GM12864 (cell line): ENCODE measurements at regions not wholly inside any gene's neighbourhood (a gene's known extent, or its start where the extent isn't known, plus 50 kb on each side); places are given as distances from the start of the nearest gene placed in this dataset.

Experiments used
- DNase-seq: peaks from one replicate; pipeline ENCODE4 v3.0.0-alpha.2; 2011; ENCODE audit warnings: low read depth
- H3K4me3 ChIP-seq: 2 replicates; pipeline ENCODE4 v1.5.1; 2011; ENCODE audit warnings: mild to moderate bottlenecking, low read depth, low read length, control low read depth
- CTCF ChIP-seq: IDR thresholded peaks from 2 replicates; pipeline ENCODE4 v1.5.1; 2011; ENCODE audit warnings: low read depth, mild to moderate bottlenecking, moderate library complexity, low read length, control low read depth, inconsistent platforms; ENCODE audit errors: missing control alignments

- no peak overlapping the region for H3K4me3 ChIP-seq
- TF ChIP-seq CTCF = no peak
- DNase-seq = no peak
These were observed 94.2 kb upstream of the CNTN1 start for GRCh38 chr12:40598073-40598472.

- H3K4me3 ChIP-seq = no peak overlapping the region
- TF ChIP-seq CTCF = no peak
- DNase-seq = no peak
These were observed 89.7 kb upstream of the CNTN1 start for GRCh38 chr12:40602562-40602961.

GRCh38 chr12:40614923-40615322, 77.3 kb upstream of the CNTN1 start:
- no peak for DNase-seq
- no peak overlapping the region for H3K4me3 ChIP-seq
- TF ChIP-seq CTCF = no peak

- DNase-seq = no peak
- no peak overlapping the region for H3K4me3 ChIP-seq
- no peak for TF ChIP-seq CTCF
These were observed 76.6 kb upstream of the CNTN1 start for GRCh38 chr12:40615590-40615989.

GRCh38 chr12:40616383-40616915, 75.8 kb upstream of the CNTN1 start:
- no peak for DNase-seq
- no peak overlapping the region for H3K4me3 ChIP-seq
- no peak for TF ChIP-seq CTCF

GRCh38 chr12:40618636-40619035, 73.6 kb upstream of the CNTN1 start:
- no peak overlapping the region for H3K4me3 ChIP-seq
- no peak for DNase-seq
- TF ChIP-seq CTCF = no peak

- no peak overlapping the region for H3K4me3 ChIP-seq
- DNase-seq = no peak
These were observed 71.6 kb upstream of the CNTN1 start for GRCh38 chr12:40620564-40621019.

More at GRCh38 chr12:40620564-40621019, 71.6 kb upstream of the CNTN1 start:
- TF ChIP-seq CTCF = no peak
